Fibroblast of skin of scalp (primary cell): ENCODE measurements at regions not wholly inside any gene's neighbourhood (a gene's known extent, or its start where the extent isn't known, plus 50 kb on each side); places are given as distances from the start of the nearest gene placed in this dataset.
A peak's percentile ranks its signal among the peaks of the same experiment; 100 is the strongest.

Source experiments
- DNase-seq: peaks from one replicate; pipeline ENCODE4 v3.0.0-alpha.2; 2013

GRCh38 chr2:51575181-51575580, 543.2 kb upstream of the NRXN1 start:
- no peak for DNase-seq

- peak; percentile 3 for DNase-seq
These were observed 527.1 kb upstream of the NRXN1 start for GRCh38 chr2:51559026-51559425.

DNA sequence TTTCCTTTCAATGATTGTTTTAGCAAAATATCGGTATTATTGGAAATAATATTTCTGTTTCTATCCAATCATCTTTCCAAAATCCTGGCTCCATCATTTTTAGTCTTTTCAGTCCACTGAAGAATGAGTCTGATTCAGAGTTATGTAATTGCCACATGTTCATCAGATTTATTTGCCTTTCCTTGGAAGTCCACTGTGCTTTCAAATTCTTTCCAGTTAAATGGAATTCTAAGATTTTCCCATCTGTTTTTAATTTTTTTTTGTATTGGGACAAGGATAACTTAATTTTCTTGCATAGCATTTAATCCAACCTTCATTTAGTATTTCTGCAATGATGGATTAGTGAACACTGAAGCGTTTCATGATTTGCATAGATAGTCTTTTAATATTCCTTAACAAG, 521.5 kb upstream of the NRXN1 start:
- DNase-seq: peak; percentile 72

DNA sequence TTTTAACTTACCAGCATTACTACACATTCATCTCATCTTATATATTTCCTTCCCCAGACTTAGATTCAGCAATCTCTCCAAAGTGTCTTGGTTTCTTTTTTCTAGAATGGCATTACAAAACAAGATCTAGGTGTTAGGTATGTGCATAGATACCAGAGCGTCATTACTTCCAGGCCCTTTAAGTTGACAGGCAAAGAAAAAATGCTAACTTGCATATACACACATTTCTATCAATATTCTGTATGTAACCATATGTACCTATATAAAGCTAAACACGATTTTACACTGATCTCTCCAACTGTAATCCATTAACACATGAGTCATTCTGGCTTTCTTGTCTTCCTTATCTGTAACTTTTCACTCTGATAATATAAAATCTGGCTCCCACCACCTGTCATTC, 503.8 kb upstream of the NRXN1 start:
- no peak for DNase-seq

GRCh38 chr2:51534166-51534565, 502.2 kb upstream of the NRXN1 start:
- DNase-seq: no peak

- DNase-seq: no peak
These were observed 496.2 kb upstream of the NRXN1 start for GRCh38 chr2:51528156-51528555.

GRCh38 chr2:51526766-51527165, 494.8 kb upstream of the NRXN1 start:
- DNase-seq: no peak

- no peak for DNase-seq
These were observed 484.7 kb upstream of the NRXN1 start for GRCh38 chr2:51516667-51517066.

DNA sequence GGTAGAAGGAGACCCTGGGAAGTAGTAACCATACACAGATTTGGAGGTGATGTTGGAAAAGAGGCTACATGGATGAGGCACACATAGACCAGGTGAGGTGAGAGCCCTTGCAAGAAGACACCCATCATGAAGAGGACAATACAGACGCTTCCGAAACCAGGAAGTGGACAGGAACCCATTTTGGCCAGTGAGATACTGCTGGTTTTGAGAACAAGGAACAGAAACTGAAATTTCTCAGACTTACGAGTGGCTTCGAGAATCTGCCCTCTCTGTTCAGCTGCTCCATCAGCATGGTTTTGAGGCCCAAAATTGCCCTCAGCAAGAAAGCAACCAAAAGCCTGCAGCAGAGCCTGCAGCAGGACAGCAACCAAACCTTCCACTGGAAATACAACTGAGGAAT, 479.1 kb upstream of the NRXN1 start:
- DNase-seq: no peak

DNA sequence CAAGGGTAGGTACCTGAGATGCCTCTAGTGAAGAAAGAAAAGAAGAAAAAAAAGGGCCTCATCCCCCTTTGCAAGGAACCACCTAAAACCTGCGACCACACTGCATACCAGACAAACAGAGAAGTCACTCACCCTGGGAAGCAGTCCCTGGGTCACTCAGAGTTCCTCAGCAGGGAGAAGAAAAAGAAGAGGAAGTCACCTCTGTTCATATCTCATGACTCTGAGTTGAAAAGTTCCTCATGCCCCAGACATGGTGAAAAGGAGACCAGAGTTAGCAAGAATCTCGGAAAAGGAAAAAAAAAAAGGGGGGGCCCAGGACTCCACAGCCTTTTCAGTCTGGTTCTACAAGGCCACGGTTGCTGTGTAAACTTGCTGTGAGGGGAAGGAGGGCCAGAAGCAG, 478.4 kb upstream of the NRXN1 start:
- no peak for DNase-seq

GRCh38 chr2:51505533-51505932, 473.6 kb upstream of the NRXN1 start:
- DNase-seq: no peak

- DNase-seq: no peak
These were observed 458.8 kb upstream of the NRXN1 start for GRCh38 chr2:51490576-51491234.

DNA sequence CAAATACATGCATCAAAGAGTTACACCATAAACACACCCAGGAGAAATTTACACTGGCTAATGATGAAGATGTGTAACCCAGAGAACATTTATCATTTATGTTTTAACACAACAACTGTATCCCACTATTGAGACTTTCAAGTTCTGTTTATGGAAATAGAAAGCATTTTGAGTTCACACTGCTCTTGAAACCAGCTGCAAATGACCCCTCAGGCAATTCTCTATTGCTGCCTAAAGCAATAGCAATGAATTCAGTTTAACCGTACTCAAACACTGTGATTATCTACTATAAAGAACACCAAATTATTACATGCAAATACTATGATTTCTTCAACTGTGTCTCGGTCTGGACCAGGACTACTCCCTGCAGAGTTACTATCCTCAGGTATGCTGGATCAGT, 452.7 kb upstream of the NRXN1 start:
- no peak for DNase-seq

GRCh38 chr2:51483720-51484119, 451.8 kb upstream of the NRXN1 start:
- DNase-seq: no peak

DNA sequence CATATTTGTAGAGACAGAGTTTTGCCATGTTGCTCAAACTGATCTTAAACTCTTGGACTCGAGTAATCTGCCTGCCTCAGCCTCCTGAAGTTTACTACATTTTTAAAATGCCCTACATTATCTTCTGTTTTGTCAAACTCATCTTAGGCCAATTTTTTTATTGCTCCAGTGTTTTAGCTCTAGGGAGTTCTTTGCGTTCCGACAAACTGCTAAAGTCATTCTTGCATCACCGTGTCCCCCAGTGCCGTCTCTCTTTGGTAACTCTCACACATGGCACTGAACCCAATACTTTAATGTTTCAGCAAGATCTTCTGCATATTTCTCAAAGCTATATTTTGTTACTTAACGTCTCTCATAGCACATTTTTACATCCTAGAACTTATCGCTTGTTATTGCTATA, 440.9 kb upstream of the NRXN1 start:
- no peak for DNase-seq

DNA sequence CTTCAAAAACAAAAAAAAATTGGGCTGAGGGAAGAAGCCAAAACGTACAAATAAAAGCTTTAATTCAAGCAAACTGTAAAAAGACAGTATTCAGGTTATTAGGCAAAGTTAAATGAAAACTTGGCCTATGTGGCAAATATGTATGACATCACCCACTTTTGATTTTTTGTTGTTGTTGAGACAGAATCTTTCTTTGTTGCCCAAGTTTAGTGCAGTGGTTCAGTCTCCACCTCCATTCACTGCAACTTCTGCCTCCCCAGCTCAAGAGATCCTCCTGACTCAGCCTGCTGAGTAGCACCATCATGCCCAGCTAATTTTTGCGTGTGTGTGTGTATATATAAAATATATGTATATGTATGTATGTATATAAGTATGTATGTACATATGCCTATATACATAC, 440.4 kb upstream of the NRXN1 start:
- DNase-seq: no peak

DNA sequence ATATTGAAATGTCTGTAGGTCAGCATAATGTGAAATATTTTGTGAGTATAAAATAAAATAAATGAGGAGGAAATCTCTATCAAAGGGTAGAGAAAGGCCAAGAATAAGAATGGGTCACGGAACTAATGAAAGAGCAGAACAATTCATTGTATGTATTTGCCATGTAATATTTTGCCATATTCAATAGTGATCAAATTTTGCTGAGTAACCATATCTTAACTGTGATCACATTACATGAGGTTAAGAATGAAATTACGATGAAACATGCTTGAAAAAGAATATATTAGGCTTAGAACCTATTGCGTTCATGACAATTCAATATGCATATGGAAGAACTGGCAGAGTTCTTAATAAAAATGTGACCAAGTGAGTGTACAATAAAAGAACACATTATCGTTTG, 437.2 kb upstream of the NRXN1 start:
- DNase-seq: no peak

DNA sequence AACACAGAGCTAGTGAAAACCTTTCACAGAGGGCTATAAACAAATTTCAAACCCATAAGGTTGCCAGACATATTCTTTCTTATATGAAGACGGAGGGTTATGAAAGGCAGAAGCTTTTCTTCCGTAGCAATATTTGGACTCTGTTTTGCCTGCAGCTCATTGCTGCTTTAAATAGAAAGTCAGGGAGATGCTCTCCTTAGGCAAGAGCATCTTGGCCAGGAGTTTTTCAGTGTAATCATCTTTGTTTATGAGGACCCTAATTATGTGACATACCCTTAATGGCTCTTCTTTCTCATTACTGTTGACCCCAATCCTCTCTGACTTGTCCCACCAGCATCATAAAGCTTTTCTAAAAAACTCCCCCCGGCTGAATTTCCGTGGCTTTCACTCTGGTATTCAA, 433.4 kb upstream of the NRXN1 start:
- no peak for DNase-seq

DNA sequence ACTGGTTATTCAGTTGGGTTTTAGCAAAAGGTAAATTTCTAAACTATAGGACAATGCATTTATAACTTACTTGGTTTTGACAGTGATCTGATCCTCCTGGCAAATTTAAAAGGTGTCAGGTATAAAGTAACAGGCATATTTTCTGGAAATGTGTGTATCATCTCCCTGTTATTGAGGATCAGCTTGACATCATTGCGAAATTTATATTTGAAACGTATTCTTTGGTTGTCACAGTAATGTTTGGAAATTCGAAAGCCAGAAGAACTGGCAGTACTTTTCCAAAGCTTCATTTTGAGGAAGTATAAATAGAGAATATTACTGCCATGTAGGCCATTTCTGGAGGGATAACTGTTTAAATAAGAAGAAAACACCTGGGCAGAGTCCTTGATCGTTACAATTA, 422.2 kb upstream of the NRXN1 start:
- no peak for DNase-seq

- DNase-seq: no peak
These were observed 417.0 kb upstream of the NRXN1 start for GRCh38 chr2:51448911-51449310.

GRCh38 chr2:51441786-51442185, 409.9 kb upstream of the NRXN1 start:
- DNase-seq: no peak

DNA sequence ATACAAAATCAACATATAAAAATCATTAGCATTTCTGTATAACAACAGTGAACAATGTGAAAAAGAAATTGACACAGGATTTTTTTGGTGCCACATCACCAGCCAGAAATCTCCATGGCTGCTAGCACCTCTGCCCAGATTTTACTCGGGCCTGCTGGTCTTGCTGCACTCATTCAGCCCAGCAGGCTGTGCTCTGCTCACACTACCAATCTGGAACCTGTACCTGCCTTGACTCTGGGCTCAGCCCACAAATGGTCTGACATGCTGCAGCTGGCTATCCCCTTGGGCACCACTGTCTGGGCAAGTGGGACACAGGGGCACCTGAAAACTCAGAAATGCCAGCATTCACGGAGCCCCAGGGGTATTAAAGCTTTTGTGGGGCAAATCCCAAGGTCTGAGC, 392.5 kb upstream of the NRXN1 start:
- DNase-seq: peak; percentile 22

GRCh38 chr2:51420511-51420910, 388.6 kb upstream of the NRXN1 start:
- DNase-seq: no peak

DNA sequence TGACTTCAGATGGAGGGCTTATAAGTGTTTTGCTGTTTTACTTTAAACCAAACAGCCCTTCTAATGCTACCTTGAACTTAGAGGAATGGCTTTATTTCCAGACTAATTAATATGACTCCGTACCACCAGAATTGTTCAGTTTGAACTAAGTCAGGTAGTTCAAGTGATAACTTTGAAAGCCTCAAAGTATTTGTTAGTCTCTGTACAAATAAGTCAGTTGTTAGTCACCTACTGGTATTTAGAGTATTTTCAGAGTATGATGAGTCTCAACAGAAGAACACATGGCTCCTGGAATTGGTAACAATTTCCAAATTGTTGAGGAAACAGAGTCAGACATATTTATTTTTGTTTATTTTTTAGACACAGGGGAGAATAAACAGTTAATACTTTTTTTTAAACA, 381.8 kb upstream of the NRXN1 start:
- peak; percentile 3 for DNase-seq

DNA sequence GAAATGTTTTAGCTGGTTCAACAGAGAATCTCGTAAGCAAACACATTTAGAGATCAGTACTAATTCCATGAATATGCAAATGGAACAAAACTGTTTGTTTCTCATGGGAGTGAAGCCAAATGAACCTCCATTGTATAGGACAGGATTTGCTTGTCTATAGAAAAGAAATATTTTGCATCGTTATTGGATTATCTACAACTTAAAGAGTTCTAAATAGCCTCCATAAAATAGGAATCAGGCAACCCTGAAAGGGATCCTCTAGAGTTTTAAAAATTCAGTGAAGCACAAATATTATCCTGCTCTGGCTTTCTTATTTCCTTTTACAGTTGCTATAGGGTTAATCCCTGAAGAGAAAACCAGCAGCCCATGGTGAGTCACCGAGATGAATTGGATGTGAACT, 378.4 kb upstream of the NRXN1 start:
- peak; percentile 15 for DNase-seq
